ENCODE measurements at regions not wholly inside any gene's neighbourhood (a gene's known extent, or its start where the extent isn't known, plus 50 kb on each side); places are given as distances from the start of the nearest gene placed in this dataset.

- Histone ChIP-seq H3K9ac (ENCODE audit: insufficient read length, low read depth) (no peak overlapping the region), H3K27me3 (ENCODE audit: insufficient read depth, insufficient read length) (no peaks in the 10 kb centered on the region), H3K9me3 (ENCODE audit: insufficient read depth, low read length) (no peaks in the 10 kb centered on the region), H3K4me1 (ENCODE audit: insufficient read depth, insufficient read length) (peaks cover 4% of the 10 kb centered on the region), H3K4me3 (ENCODE audit: insufficient read length, low read depth) (no peak overlapping the region), H3K36me3 (ENCODE audit: insufficient read depth, insufficient read length, low read length) (no peaks in the 10 kb centered on the region)
- no peak for DNase-seq (ENCODE audit: low read depth, low spot score)
- no peak for TF ChIP-seq ZNF274 (IDR thresholded peaks at IDR 0.05; ENCODE audit: low read depth, low read length)
- no peak for TF ChIP-seq YY1 (IDR thresholded peaks at IDR 0.05; ENCODE audit: insufficient read depth, insufficient read length)
- no peak for TF ChIP-seq SUZ12 (IDR thresholded peaks at IDR 0.05; ENCODE audit: extremely low read depth, insufficient read depth, insufficient read length)
Observed at GRCh38 chr3:59271971-59272370, 222.1 kb upstream of the CFAP20DC start.

- Histone ChIP-seq H3K27me3 (ENCODE audit: insufficient read depth, insufficient read length) (no peaks in the 10 kb centered on the region), H3K4me1 (ENCODE audit: insufficient read depth, insufficient read length) (peaks cover 4% of the 10 kb centered on the region), H3K4me3 (ENCODE audit: insufficient read length, low read depth) (no peak overlapping the region), H3K36me3 (ENCODE audit: insufficient read depth, insufficient read length, low read length) (no peaks in the 10 kb centered on the region), H3K9ac (ENCODE audit: insufficient read length, low read depth) (no peak overlapping the region), H3K9me3 (ENCODE audit: insufficient read depth, low read length) (no peaks in the 10 kb centered on the region)
- TF ChIP-seq YY1 (IDR thresholded peaks at IDR 0.05; ENCODE audit: insufficient read depth, insufficient read length) (no peak), ZNF274 (IDR thresholded peaks at IDR 0.05; ENCODE audit: low read depth, low read length) (no peak), SUZ12 (IDR thresholded peaks at IDR 0.05; ENCODE audit: extremely low read depth, insufficient read depth, insufficient read length) (no peak)
- DNase-seq (ENCODE audit: low read depth, low spot score), result no peak
Observed at GRCh38 chr3:59270921-59271320, 221.1 kb upstream of the CFAP20DC start.

GRCh38 chr3:59270209-59270608, 220.4 kb upstream of the CFAP20DC start:
- peaks cover 4% of the 10 kb centered on the region for H3K4me1 ChIP-seq (ENCODE audit: insufficient read depth, insufficient read length)
- H3K27me3 ChIP-seq (ENCODE audit: insufficient read depth, insufficient read length), result no peaks in the 10 kb centered on the region
- no peaks in the 10 kb centered on the region for H3K9me3 ChIP-seq (ENCODE audit: insufficient read depth, low read length)
- DNase-seq (ENCODE audit: low read depth, low spot score), result no peak
- no peak overlapping the region for H3K4me3 ChIP-seq (ENCODE audit: insufficient read length, low read depth)
- no peak overlapping the region for H3K9ac ChIP-seq (ENCODE audit: insufficient read length, low read depth)
- TF ChIP-seq SUZ12 (IDR thresholded peaks at IDR 0.05; ENCODE audit: extremely low read depth, insufficient read depth, insufficient read length) (no peak), YY1 (IDR thresholded peaks at IDR 0.05; ENCODE audit: insufficient read depth, insufficient read length) (no peak), ZNF274 (IDR thresholded peaks at IDR 0.05; ENCODE audit: low read depth, low read length) (no peak)
- no peaks in the 10 kb centered on the region for H3K36me3 ChIP-seq (ENCODE audit: insufficient read depth, insufficient read length, low read length)

GRCh38 chr3:59268170-59268569, 218.3 kb upstream of the CFAP20DC start:
- H3K9ac ChIP-seq (ENCODE audit: insufficient read length, low read depth), result no peak overlapping the region
- no peak for DNase-seq (ENCODE audit: low read depth, low spot score)

GRCh38 chr3:59267021-59267420, 217.2 kb upstream of the CFAP20DC start:
- H3K4me1 ChIP-seq (ENCODE audit: insufficient read depth, insufficient read length), result peaks cover 4% of the 10 kb centered on the region
- TF ChIP-seq YY1 (IDR thresholded peaks at IDR 0.05; ENCODE audit: insufficient read depth, insufficient read length), result no peak
- TF ChIP-seq SUZ12 (IDR thresholded peaks at IDR 0.05; ENCODE audit: extremely low read depth, insufficient read depth, insufficient read length), result no peak
- no peak for TF ChIP-seq ZNF274 (IDR thresholded peaks at IDR 0.05; ENCODE audit: low read depth, low read length)
- H3K36me3 ChIP-seq (ENCODE audit: insufficient read depth, insufficient read length, low read length), result no peaks in the 10 kb centered on the region
- H3K9me3 ChIP-seq (ENCODE audit: insufficient read depth, low read length), result peaks cover 11% of the 10 kb centered on the region; the same call in 1 of the 2 replicates
- H3K4me3 ChIP-seq (ENCODE audit: insufficient read length, low read depth), result no peak overlapping the region
- no peak overlapping the region for H3K9ac ChIP-seq (ENCODE audit: insufficient read length, low read depth)
- no peaks in the 10 kb centered on the region for H3K27me3 ChIP-seq (ENCODE audit: insufficient read depth, insufficient read length)
- no peak for DNase-seq (ENCODE audit: low read depth, low spot score)

More at GRCh38 chr3:59268170-59268569, 218.3 kb upstream of the CFAP20DC start:
- H3K9me3 ChIP-seq (ENCODE audit: insufficient read depth, low read length), result peaks cover 11% of the 10 kb centered on the region; the same call in 1 of the 2 replicates
- H3K36me3 ChIP-seq (ENCODE audit: insufficient read depth, insufficient read length, low read length), result no peaks in the 10 kb centered on the region
- no peaks in the 10 kb centered on the region for H3K27me3 ChIP-seq (ENCODE audit: insufficient read depth, insufficient read length)
- no peak for TF ChIP-seq SUZ12 (IDR thresholded peaks at IDR 0.05; ENCODE audit: extremely low read depth, insufficient read depth, insufficient read length)
- TF ChIP-seq ZNF274 (IDR thresholded peaks at IDR 0.05; ENCODE audit: low read depth, low read length), result no peak
- no peak for TF ChIP-seq YY1 (IDR thresholded peaks at IDR 0.05; ENCODE audit: insufficient read depth, insufficient read length)
- no peak overlapping the region for H3K4me3 ChIP-seq (ENCODE audit: insufficient read length, low read depth)
- H3K4me1 ChIP-seq (ENCODE audit: insufficient read depth, insufficient read length), result peaks cover 4% of the 10 kb centered on the region

- Histone ChIP-seq H3K9me3 (ENCODE audit: insufficient read depth, low read length) (peaks cover 11% of the 10 kb centered on the region; the same call in 1 of the 2 replicates), H3K4me1 (ENCODE audit: insufficient read depth, insufficient read length) (peaks cover 4% of the 10 kb centered on the region), H3K9ac (ENCODE audit: insufficient read length, low read depth) (no peak overlapping the region), H3K27me3 (ENCODE audit: insufficient read depth, insufficient read length) (no peaks in the 10 kb centered on the region), H3K4me3 (ENCODE audit: insufficient read length, low read depth) (no peak overlapping the region), H3K36me3 (ENCODE audit: insufficient read depth, insufficient read length, low read length) (no peaks in the 10 kb centered on the region)
- TF ChIP-seq SUZ12 (IDR thresholded peaks at IDR 0.05; ENCODE audit: extremely low read depth, insufficient read depth, insufficient read length) (no peak), ZNF274 (IDR thresholded peaks at IDR 0.05; ENCODE audit: low read depth, low read length) (no peak), YY1 (IDR thresholded peaks at IDR 0.05; ENCODE audit: insufficient read depth, insufficient read length) (no peak)
- DNase-seq (ENCODE audit: low read depth, low spot score), result no peak
Observed at GRCh38 chr3:59266551-59266950, 216.7 kb upstream of the CFAP20DC start.

- DNase-seq (ENCODE audit: low read depth, low spot score), result no peak
- peaks cover 4% of the 10 kb centered on the region for H3K4me1 ChIP-seq (ENCODE audit: insufficient read depth, insufficient read length)
- peaks cover 11% of the 10 kb centered on the region; the same call in 1 of the 2 replicates for H3K9me3 ChIP-seq (ENCODE audit: insufficient read depth, low read length)
- no peaks in the 10 kb centered on the region for H3K36me3 ChIP-seq (ENCODE audit: insufficient read depth, insufficient read length, low read length)
- TF ChIP-seq SUZ12 (IDR thresholded peaks at IDR 0.05; ENCODE audit: extremely low read depth, insufficient read depth, insufficient read length) (no peak), YY1 (IDR thresholded peaks at IDR 0.05; ENCODE audit: insufficient read depth, insufficient read length) (no peak), ZNF274 (IDR thresholded peaks at IDR 0.05; ENCODE audit: low read depth, low read length) (no peak)
- H3K4me3 ChIP-seq (ENCODE audit: insufficient read length, low read depth), result no peak overlapping the region
- H3K27me3 ChIP-seq (ENCODE audit: insufficient read depth, insufficient read length), result no peaks in the 10 kb centered on the region
- H3K9ac ChIP-seq (ENCODE audit: insufficient read length, low read depth), result no peak overlapping the region
Observed at GRCh38 chr3:59265566-59265965, 215.7 kb upstream of the CFAP20DC start.
